Renal cortical epithelial cell (primary cell): ENCODE measurements at regions not wholly inside any gene's neighbourhood (a gene's known extent, or its start where the extent isn't known, plus 50 kb on each side); places are given as distances from the start of the nearest gene placed in this dataset.

Source experiments
- DNase-seq: peaks from one replicate; pipeline ENCODE4 v3.0.0-alpha.2; 2011; ENCODE audit warnings: low read depth

DNA sequence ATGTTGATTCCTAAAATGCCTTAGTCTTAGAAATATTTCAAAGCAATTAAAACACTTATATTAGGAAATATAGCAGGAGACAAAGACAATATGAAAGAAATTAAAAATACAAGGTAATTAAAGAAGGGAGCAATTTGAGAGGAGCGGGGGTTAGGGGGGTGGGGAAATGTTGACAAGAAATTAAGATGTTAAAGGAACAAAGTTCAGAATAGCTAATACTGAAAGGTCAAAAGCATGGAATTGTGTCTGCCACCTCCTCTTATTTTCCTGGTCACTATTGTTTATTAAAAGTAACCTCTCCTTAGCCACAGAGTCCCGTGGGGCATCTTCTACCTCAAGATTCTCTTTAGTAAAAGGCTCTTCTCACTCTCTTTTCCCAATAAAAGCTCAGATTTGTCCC, 244.1 kb downstream of the MREG start:
- no peak for DNase-seq

DNA sequence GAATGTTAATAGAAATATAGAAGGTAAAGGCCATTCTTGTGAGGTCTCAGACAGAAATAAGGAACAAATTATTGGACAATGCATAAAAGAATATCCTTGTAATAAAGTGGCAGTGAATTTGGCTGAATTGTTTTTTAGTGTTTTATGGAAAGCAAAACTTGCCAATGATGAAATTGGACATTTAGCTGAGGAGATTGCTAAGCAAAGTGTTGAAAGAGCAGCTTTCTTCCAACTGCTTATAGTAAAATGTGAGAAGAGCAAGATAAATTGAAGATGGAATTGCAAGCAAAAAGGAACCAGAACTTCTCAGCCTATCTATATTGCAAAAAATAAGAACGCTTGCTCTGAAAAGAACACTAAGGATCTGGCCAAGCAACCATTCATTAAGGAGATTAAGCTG, 245.7 kb downstream of the MREG start:
- DNase-seq, result no peak

DNA sequence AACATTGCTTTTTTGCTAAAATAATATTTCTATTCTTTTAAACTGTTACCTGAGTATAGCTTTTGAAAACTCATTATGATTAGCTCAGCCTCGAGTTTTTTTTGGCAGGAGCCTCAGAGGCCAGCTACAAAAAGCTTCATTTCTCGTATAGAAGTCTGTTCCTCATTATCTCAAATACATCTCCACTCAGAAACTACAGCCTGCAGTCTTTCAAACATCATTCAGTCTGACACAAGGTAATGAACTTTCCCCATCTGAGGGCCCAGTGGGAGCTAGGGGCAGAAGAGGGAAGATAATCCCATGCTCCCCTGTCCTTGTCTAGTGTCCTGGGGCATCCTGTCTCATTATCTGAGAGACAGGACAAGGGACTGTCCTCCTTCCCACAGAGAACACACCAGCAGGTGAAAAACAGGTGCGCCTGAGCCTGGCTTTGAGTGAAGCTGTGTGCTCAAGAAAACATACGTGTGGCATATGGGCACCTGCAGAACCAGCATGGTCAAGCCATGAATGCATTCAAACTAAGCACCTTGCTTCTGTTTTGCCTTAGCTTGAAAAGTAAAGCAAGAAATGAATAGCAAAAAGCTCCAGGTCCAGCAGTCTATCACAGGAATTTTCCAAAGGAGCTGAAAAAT, 247.5 kb downstream of the MREG start:
- no peak for DNase-seq

DNA sequence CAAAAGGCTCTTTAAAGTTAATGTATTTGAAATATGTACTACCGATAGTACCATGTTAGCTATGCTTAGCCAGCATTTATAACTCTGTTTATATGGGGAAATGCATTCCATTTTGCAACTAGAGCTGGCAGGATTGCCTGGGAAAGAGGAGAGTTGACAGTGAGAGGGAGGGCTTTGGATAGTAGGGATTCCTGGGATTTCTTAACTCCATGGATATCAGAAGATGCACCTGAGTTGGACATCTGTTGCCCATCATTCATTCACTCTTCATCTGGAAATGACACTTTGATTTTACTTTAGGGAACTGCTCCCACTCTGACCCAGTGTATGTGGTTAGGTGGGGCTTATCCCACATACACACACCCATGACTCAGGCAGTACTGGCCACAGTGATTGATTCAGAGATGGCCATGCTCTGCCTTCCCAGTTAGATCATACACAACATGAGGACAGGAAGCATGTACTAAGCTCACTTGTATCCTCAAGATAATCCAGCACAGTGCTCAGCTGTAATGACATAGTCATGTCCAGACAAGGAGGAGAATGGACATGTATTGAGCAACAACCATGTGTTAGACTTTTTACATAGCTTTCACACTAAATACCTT, 248.8 kb downstream of the MREG start:
- peak; percentile 72 for DNase-seq

DNA sequence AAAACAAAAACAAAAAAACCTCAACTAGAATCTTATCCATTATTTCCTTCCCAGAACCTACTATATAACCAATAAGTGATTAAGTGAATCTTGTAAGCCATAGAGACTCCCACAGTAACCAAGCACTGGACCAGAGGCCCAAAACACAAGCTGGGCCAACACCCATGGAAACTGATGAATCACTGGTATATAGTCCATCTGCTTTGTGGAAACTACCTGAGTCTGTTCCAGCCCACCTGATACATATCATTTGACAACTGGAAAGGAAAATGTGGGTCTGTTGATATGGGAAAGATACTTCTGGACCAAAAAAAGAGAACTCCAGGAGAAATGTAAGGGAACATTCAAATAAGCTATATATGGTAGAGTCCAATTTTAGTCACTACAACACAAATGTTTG, 252.8 kb downstream of the MREG start:
- peak; percentile 40 for DNase-seq

GRCh38 chr2:215760091-215760490, 253.3 kb downstream of the MREG start:
- no peak for DNase-seq

GRCh38 chr2:215758691-215759090, 254.7 kb downstream of the MREG start:
- DNase-seq, result no peak

- no peak for DNase-seq
Observed at GRCh38 chr2:215756346-215756730, 257.0 kb downstream of the MREG start.

- DNase-seq, result no peak
Observed at GRCh38 chr2:215755641-215756345, 257.6 kb downstream of the MREG start.

- DNase-seq, result no peak
Observed at GRCh38 chr2:215754546-215754945, 258.8 kb downstream of the MREG start.

DNA sequence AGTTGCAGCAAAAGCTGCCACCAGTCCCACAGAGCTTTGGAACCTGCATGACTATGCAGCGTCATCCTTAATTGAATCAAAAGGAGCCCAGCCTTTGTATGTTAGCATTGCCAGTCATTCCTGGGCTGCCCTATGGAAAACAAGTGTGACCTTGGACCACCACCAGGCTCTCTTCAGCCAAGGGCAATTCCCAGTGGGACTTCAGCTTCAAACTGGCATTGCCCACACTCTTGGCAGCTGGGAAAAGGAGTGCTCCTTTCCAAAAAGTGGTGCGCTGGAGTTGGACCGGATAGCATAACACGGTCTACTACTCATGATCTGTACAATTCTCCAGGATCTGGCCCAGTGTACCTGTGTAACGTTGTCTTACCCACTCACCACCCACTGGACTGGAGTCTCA, 259.5 kb downstream of the MREG start:
- DNase-seq, result no peak

DNA sequence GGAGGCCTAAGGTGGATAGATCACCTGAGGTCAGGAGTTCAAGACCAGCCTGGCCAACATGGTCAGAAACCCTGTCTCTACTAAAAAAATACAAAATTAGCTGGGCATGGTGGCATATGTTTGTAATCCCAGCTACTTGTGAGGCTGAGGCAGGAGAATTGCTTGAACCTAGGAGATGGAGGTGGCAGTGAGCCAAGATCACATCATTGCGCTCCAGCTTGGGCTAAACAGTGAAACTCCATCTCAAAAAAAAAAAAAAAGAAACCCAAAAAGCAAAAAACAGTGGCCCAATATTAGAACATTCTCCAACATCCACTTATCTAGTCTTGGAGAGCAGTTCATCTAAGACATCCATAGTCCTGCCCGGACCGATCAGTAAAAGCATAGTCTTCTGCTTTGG, 260.4 kb downstream of the MREG start:
- no peak for DNase-seq

GRCh38 chr2:215752436-215752835, 260.9 kb downstream of the MREG start:
- DNase-seq, result no peak

- DNase-seq, result no peak
Observed at GRCh38 chr2:215751911-215752272, 261.5 kb downstream of the MREG start.

DNA sequence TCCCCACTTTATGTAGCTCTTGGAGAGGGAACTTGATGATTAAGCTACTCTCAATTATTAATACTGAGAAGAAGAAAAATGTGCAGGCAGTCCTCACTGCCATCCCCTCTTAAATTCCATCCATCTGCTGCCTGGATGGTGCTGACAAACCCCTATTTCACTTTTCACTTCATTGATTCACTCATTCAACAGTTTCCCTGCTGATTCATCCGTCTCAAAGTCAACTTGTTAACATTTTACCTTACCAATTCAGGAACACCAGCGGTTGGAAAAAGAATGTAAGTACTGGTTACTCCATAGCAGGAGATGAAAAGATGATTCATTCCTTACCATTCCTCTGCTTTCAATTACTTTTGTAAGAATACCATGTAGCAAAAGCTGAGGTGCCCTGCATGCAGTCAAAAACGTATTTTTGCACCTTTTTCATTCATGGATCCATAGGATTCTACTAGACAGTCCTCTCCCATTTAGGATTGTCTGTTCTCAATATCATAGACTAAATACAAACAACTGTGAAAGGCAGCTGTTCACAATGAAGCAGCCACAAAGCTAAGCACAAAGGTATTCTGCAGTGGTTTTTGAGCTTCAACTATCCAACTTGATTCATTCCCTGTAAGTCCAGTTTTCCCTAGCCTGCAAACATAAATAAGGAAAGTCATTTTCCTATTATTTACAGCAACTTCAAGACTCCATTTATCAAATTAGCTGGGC, 262.0 kb downstream of the MREG start:
- peak; percentile 99 for DNase-seq

GRCh38 chr2:215750763-215751162, 262.6 kb downstream of the MREG start:
- no peak for DNase-seq

DNA sequence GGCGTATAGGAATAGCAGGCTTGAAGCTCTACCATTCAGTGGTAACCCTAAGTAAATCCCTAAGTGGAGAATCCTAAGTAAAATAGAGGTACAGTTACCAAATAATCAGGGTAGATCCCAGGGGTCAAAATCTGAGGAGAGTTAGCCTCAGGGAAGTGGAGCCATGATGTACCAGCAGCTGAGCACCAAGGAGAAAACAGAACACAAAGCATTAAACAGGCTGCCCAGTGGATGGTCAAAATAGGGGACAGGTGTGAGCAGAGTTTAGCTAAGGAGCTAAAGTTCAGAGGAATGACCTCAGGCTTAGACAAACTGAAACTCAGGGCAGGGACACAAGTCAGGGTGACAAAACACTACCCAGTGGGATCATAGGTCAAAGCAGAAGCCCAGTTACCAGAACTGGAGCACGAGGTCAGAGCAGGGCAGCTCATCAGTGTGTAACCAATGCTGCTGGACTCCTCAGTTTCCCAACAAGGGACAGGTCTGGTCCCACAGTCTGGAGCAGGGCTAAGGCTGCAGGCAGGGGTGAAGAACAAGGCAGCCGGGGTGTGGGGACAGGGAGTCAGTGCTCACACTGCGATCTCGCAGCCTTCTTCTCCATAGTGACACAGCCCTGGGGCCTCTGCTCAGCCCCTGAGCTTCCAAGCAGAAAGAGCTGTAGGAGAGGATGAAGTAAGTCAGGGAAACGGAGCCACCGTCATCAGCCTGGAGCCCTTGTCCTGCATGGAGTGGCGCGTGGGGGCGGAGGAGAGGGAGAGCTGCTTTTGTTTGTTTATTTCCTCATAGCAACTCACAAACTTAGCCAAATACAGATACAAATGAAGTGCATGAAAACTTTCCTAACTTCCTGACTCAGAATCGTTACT, 264.0 kb downstream of the MREG start:
- DNase-seq, result peak; percentile 76

GRCh38 chr2:215748446-215748845, 264.9 kb downstream of the MREG start:
- peak; percentile 72 for DNase-seq

DNA sequence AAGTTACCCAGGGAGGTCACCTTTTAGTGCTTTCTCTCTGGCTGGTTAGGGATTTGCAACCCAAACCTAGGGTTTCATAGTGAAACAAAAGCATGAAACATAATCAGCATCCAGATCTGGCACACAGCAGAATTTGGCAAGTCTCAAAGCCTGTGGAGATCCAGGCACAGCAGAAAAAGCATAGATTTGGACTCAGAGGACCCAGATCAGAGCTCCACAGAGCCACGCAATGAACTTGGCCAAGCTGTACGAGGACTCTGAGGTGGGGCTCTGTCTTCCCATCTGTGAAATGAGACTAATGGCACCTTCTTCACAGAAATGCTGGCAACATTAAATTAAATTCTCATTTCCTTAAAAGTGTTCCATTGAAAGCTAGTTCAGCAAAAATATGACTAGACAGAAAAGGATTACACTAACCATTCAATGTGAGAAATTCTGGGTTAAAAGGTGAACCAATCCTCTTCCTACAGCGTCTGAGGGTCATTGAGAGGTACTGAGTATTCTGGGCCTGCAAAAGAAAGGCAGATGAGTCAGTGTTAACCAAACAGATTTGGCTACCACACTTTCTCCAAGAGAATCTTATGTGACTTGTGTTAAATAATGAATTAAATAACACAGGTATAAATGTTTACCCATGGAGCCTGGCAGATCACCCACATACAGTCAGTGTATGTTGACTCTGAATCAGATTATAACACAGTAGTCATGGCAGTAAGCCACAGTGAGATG, 266.3 kb downstream of the MREG start:
- peak; percentile 72 for DNase-seq

- DNase-seq, result no peak
Observed at GRCh38 chr2:215746226-215746886, 267.0 kb downstream of the MREG start.

DNA sequence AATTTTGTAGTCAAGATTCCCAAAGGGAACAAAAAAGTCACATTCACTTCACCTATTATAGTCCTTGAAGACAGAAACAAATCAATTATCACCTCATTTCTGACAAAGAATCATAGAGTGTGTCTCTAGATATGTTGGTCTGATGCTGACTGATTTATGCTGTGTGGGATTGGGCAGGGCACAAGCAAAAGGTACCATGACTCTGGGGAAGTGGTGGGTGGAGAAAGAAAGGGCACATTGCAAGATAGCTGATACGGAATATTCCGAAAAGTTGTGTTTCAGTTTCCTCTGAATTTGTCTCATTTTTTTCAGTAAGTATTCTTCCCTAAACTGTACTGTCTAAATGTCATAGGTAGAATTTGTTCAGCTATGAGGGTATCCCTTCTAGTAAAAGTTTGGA, 268.0 kb downstream of the MREG start:
- DNase-seq, result no peak
